IPS-11a (cell line): ENCODE measurements at regions not wholly inside any gene's neighbourhood (a gene's known extent, or its start where the extent isn't known, plus 50 kb on each side); places are given as distances from the start of the nearest gene placed in this dataset.

Experiments
- H3K4me3 ChIP-seq: one replicate; pipeline ENCODE4 v1.5.1; 2013; ENCODE audit warnings: low read depth, low read length, control low read depth

DNA sequence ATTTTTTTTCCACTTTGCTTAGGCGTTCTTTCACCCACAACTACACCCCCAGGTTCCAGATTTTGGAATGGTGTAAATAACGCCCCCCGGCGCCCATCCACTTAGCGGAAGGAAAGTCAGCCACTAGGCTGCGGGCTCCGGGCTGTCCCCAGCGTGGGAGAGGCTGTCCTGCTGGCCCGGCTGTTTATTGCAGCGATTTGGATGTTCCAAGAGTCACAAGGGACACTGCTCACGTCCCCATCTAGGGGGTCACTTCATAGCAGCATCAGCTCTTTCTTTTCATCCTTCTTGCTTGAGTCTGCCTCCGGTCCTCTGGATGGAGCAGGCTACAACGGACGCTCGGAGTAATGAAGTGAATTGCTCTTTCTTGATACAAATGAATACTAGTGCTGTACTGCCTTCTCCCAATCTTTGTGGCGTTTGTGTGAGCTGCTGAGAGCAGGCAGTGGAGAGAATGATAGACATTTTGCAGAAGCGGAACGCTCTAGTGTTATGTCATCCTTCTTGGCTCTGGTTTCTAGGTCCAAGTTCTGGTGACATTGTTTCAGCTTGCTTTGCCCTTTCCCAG lies 50.7 kb upstream of the PAIP2B start:
- H3K4me3 ChIP-seq = peak overlapping the region; percentile 60

DNA sequence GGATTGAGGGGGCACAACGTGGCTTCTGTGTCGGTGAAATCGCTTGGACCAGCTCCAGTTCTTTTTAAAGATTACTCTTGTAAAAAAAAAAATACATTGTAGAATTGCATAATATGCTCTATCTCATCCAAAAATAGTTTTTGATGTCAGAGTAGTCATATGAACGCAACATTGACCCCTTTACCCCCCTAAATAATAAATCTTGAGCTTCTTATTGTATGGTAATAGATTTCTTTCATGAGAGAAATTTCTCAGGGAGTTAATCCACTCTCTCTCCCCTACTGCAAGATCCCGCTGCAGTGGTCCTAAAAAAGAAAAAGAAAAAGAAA lies 50.2 kb upstream of the PAIP2B start:
- H3K4me3 ChIP-seq = peak overlapping the region; percentile 60

DNA sequence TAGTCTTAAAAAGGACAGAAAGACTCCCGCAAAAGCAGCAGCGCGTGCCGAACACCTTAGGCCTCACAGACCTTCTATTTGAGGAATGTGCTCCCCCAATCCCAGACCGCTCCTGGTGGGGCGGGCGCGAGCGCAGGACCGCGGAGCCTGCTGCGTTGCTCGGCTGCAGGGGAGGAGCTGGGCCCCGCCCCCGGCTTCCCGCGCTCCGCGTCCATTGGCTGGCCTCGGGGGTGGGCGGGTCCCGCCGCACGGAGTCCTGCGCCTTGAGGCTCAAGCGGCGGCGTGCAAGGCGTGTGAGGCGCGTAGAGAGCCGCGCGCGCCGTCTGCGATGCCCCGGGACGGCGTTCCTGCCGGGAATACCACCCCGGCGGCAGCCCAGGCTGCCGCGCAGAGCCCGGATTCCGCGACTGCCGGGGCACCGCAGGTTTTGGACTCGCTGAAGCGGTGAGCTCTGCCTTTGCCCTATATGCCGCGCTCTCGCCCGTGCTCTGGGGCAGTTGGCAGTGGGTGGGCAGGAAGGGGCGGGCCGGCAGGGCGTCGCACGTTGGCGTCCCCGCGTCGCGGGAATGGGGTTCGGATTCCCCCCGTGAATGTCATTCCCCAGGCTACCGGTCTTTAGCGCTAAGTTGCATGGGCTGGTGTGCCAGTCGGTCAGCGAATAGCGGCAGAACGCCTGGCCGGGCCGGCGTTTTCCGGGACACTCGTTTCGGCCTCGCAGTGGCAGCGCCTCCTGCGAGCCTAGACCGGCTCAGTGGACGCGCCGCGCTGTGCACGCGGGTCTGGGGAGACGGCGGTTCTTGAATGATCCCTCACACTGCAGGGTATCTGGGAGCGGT lies 49.6 kb upstream of the PAIP2B start:
- peak overlapping the region; percentile 60 for H3K4me3 ChIP-seq
